ENCODE measurements at regions not wholly inside any gene's neighbourhood (a gene's known extent, or its start where the extent isn't known, plus 50 kb on each side); places are given as distances from the start of the nearest gene placed in this dataset.

- CTCF ChIA-PET = interaction anchor here (0.7 to 3.2 kb wide), 3 partner anchors 9 to 79 kb away, joined by 3 to 51 read pairs (median 3); partner anchors contain the start of gene PPM1J
- H3K36me3 ChIP-seq (ENCODE audit: control insufficient read depth in 4 of 4, insufficient read depth in 4 of 4, low read length in 3 of 4) = no peaks in the 10 kb centered on the region
- no peak overlapping the region for H3K27ac ChIP-seq (ENCODE audit: insufficient read depth in 1 of 2, low read depth in 1 of 2, low read length in 2 of 2, poor library complexity in 1 of 2, severe bottlenecking in 2 of 2)
- no peaks in the 10 kb centered on the region for H3K9me3 ChIP-seq (ENCODE audit: control extremely low read depth in 1 of 5, control insufficient read depth in 4 of 5, insufficient read depth in 2 of 5, low read depth in 1 of 5, low read length in 4 of 5)
- no peak overlapping the region for H3K4me3 ChIP-seq (ENCODE audit: control insufficient read depth in 1 of 7, extremely low read depth in 1 of 7, insufficient read depth in 4 of 7, low read depth in 2 of 7, low read length in 6 of 7)
- no peaks in the 10 kb centered on the region for H3K27me3 ChIP-seq (replicated peaks in 2 of 5; ENCODE audit: control insufficient read depth in 4 of 5, insufficient read depth in 5 of 5, low read length in 4 of 5)
- H3K4me1 ChIP-seq (ENCODE audit: control extremely low read depth in 1 of 4, control insufficient read depth in 4 of 4, insufficient read depth in 4 of 4, low read length in 3 of 4) = no peaks in the 10 kb centered on the region
- DNase-seq = no peak
- 60% methylated on average over 1 of the region's 2 CpGs for WGBS (ENCODE audit: insufficient coverage)
- POLR2A ChIA-PET = no interaction called here
These were observed 82.1 kb upstream of the PPM1J start for GRCh38 chr1:112797224-112797623.

DNA sequence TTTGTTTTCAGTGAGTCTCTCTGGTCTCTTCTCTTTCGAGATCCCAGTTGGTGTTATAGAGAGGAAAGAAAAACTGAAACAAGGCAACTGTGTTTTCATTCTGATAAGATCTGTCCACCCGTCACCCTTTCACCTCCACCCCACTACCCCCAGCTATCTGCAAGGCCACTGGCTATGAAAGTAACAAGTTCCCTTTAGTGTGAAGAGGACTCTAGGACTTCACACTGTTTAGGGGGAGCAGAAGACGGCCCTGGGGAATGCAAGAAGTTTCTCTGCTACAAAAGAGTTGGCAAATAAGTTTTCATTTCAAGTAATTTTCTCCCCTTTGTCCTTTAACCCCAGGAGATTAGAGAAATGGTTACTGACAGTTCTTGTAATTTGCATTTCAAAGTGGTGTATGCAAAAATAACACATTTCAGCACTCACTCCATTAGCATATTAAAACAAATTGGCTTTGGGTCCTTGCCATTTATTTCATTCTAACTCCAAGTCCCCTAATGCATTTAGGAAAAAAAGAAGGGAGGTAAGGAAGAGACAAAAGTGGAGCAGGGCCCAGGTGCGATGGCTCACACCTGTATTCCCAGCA, 79.6 kb upstream of the PPM1J start:
- WGBS (ENCODE audit: insufficient coverage) = no CpG with 5 or more reads among the region's 4 CpGs
- Histone ChIP-seq H3K4me1 (ENCODE audit: control extremely low read depth in 1 of 4, control insufficient read depth in 4 of 4, insufficient read depth in 4 of 4, low read length in 3 of 4) (no peaks in the 10 kb centered on the region), H3K27ac (ENCODE audit: insufficient read depth in 1 of 2, low read depth in 1 of 2, low read length in 2 of 2, poor library complexity in 1 of 2, severe bottlenecking in 2 of 2) (no peak overlapping the region), H3K36me3 (ENCODE audit: control insufficient read depth in 4 of 4, insufficient read depth in 4 of 4, low read length in 3 of 4) (no peaks in the 10 kb centered on the region), H3K4me3 (ENCODE audit: control insufficient read depth in 1 of 7, extremely low read depth in 1 of 7, insufficient read depth in 4 of 7, low read depth in 2 of 7, low read length in 6 of 7) (no peak overlapping the region), H3K9me3 (ENCODE audit: control extremely low read depth in 1 of 5, control insufficient read depth in 4 of 5, insufficient read depth in 2 of 5, low read depth in 1 of 5, low read length in 4 of 5) (no peaks in the 10 kb centered on the region), H3K27me3 (replicated peaks in 2 of 5; ENCODE audit: control insufficient read depth in 4 of 5, insufficient read depth in 5 of 5, low read length in 4 of 5) (no peaks in the 10 kb centered on the region)
- CTCF ChIA-PET = interaction anchor here (0.5 to 1.2 kb wide), 2 partner anchors 9 to 1492 kb away, joined by 3 to 4 read pairs; no protein-coding TSS in a partner anchor
- POLR2A ChIA-PET = no interaction called here
- no peak for DNase-seq

DNA sequence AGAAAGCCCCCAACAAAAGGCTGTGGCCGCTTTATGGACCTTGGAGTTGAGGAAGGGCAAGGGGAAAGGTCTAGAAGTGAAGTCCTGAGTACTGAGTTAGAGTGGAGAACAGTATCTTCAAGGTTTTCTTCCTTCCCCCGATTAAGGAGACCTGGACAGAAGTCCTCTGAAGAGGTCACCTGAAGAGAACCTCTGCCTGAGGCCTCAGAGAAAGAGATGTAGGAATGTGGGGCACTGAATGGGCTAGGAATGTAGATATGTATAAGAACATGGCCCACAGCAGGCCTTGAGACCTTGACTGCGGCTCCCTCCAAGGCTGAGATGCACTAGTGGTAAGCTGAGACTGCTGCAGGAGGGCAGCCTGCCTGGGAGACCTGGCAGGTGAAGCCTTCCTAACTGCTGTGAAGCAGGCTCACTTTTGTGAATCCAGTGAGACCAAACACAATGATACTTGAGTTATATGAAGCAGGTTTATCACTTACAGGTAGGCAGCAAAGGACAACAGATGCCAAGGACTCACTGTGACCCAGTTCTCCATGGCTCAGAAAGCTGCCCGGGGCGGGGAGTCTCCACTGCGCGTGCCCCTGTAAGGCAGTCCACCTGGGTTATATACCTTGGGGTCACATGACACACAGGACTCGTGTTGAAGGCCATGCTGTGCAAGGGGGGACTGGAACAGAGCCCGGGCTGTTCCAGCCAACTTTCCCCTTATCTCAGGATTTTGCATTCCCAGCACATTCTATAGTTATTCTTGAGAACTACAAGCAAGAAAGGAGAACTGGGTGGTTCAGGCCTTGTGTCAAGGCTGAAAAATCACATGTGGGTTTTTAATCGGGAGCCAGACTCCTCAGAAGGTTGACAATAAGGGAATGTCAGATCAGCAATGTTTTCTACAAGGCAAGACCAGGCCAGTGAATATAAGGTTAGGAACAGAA, 78.8 kb upstream of the PPM1J start:
- no peak overlapping the region for H3K4me3 ChIP-seq (ENCODE audit: control insufficient read depth in 1 of 7, extremely low read depth in 1 of 7, insufficient read depth in 4 of 7, low read depth in 2 of 7, low read length in 6 of 7)
- H3K27me3 ChIP-seq (replicated peaks in 2 of 5; ENCODE audit: control insufficient read depth in 4 of 5, insufficient read depth in 5 of 5, low read length in 4 of 5) = no peaks in the 10 kb centered on the region
- no peaks in the 10 kb centered on the region for H3K9me3 ChIP-seq (ENCODE audit: control extremely low read depth in 1 of 5, control insufficient read depth in 4 of 5, insufficient read depth in 2 of 5, low read depth in 1 of 5, low read length in 4 of 5)
- H3K27ac ChIP-seq (ENCODE audit: insufficient read depth in 1 of 2, low read depth in 1 of 2, low read length in 2 of 2, poor library complexity in 1 of 2, severe bottlenecking in 2 of 2) = no peak overlapping the region
- DNase-seq = no peak
- ChIA-PET CTCF (interaction anchor here (1.2 kb wide), 1 partner anchor 77 kb away, joined by 3 read pairs; no protein-coding TSS in a partner anchor), POLR2A (no interaction called here)
- H3K4me1 ChIP-seq (ENCODE audit: control extremely low read depth in 1 of 4, control insufficient read depth in 4 of 4, insufficient read depth in 4 of 4, low read length in 3 of 4) = no peaks in the 10 kb centered on the region
- no peaks in the 10 kb centered on the region for H3K36me3 ChIP-seq (ENCODE audit: control insufficient read depth in 4 of 4, insufficient read depth in 4 of 4, low read length in 3 of 4)
- WGBS (ENCODE audit: insufficient coverage) = 99% methylated on average over 7 of the region's 10 CpGs

DNA sequence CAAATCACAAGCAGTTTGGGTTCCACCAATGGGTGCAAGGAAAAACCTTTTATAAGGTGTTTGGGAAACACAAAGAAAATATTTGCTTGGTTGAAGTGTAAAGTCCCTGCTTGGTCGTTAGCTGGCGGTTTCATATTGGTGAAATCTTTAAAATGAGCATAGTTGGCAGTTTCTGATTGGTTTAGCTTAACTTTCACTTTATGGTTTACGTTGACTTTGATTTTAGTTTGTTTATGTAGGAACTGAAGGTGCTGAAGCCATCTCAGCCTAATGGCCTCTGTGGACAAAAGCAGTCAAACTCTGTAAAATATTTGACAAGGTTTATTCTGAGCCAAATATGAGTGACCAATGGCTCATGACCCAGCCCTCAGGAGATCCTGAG, 76.6 kb upstream of the PPM1J start:
- WGBS (ENCODE audit: insufficient coverage) = 93% methylated on average over 3 of the region's 3 CpGs
- Histone ChIP-seq H3K27me3 (replicated peaks in 2 of 5; ENCODE audit: control insufficient read depth in 4 of 5, insufficient read depth in 5 of 5, low read length in 4 of 5) (no peaks in the 10 kb centered on the region), H3K4me3 (ENCODE audit: control insufficient read depth in 1 of 7, extremely low read depth in 1 of 7, insufficient read depth in 4 of 7, low read depth in 2 of 7, low read length in 6 of 7) (no peak overlapping the region), H3K4me1 (ENCODE audit: control extremely low read depth in 1 of 4, control insufficient read depth in 4 of 4, insufficient read depth in 4 of 4, low read length in 3 of 4) (no peaks in the 10 kb centered on the region), H3K9me3 (ENCODE audit: control extremely low read depth in 1 of 5, control insufficient read depth in 4 of 5, insufficient read depth in 2 of 5, low read depth in 1 of 5, low read length in 4 of 5) (no peaks in the 10 kb centered on the region), H3K36me3 (ENCODE audit: control insufficient read depth in 4 of 4, insufficient read depth in 4 of 4, low read length in 3 of 4) (no peaks in the 10 kb centered on the region), H3K27ac (ENCODE audit: insufficient read depth in 1 of 2, low read depth in 1 of 2, low read length in 2 of 2, poor library complexity in 1 of 2, severe bottlenecking in 2 of 2) (no peak overlapping the region)
- CTCF ChIA-PET = no interaction called here
- POLR2A ChIA-PET = no interaction called here
- no peak for DNase-seq

DNA sequence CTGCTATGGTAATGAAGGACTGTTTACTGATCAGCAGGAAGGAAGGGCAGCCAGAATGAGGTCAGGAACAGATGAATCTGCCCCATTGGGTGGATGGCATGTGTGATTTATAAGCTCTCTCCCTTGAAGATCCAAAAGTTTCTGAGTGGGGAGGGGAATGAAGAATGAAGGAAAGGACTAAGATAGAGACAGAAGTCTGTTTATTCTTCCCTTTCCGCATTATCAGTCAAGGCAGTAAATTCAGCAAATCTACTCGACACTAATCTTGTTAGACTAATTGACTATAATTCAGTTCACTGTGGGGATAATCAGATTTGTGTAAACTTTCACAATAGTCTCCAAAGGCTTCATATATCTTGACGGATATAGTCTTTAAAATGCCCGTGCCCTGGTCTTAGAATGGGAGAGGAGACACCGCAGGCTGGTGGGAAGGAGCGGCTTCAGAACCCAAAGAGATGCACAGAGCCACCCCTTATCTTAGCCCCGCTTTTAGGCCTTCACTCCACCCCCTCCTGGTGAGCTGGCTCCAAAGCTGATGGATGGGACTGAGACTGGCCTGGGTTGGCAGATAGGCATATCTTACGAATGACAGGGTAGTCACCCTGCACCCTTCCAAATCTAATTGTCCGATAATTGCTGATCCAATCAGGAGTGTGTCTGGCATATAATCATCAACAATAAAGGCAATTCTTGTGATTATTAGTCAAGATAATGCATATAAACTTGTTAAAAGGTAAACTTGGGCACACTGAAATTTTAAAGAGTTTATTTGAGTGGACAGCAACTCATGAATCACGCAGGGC, 76.0 kb upstream of the PPM1J start:
- no peaks in the 10 kb centered on the region for H3K36me3 ChIP-seq (ENCODE audit: control insufficient read depth in 4 of 4, insufficient read depth in 4 of 4, low read length in 3 of 4)
- no peak for DNase-seq
- no peaks in the 10 kb centered on the region for H3K4me1 ChIP-seq (ENCODE audit: control extremely low read depth in 1 of 4, control insufficient read depth in 4 of 4, insufficient read depth in 4 of 4, low read length in 3 of 4)
- CTCF ChIA-PET = interaction anchor here (0.9 to 1.3 kb wide), 4 partner anchors 10 to 75 kb away, joined by 3 to 5 read pairs (median 3); no protein-coding TSS in a partner anchor
- 94% methylated on average over 6 of the region's 10 CpGs for WGBS (ENCODE audit: insufficient coverage)
- POLR2A ChIA-PET = no interaction called here
- no peak overlapping the region for H3K27ac ChIP-seq (ENCODE audit: insufficient read depth in 1 of 2, low read depth in 1 of 2, low read length in 2 of 2, poor library complexity in 1 of 2, severe bottlenecking in 2 of 2)
- no peaks in the 10 kb centered on the region for H3K9me3 ChIP-seq (ENCODE audit: control extremely low read depth in 1 of 5, control insufficient read depth in 4 of 5, insufficient read depth in 2 of 5, low read depth in 1 of 5, low read length in 4 of 5)
- H3K27me3 ChIP-seq (replicated peaks in 2 of 5; ENCODE audit: control insufficient read depth in 4 of 5, insufficient read depth in 5 of 5, low read length in 4 of 5) = no peaks in the 10 kb centered on the region
- H3K4me3 ChIP-seq (ENCODE audit: control insufficient read depth in 1 of 7, extremely low read depth in 1 of 7, insufficient read depth in 4 of 7, low read depth in 2 of 7, low read length in 6 of 7) = no peak overlapping the region

- ChIA-PET CTCF (interaction anchor here (1.3 kb wide), 1 partner anchor 10 kb away, joined by 3 read pairs; no protein-coding TSS in a partner anchor), POLR2A (interaction anchor here (0.6 kb wide), 1 partner anchor 923 kb away, joined by 3 read pairs; no protein-coding TSS in a partner anchor)
- Histone ChIP-seq H3K36me3 (ENCODE audit: control insufficient read depth in 4 of 4, insufficient read depth in 4 of 4, low read length in 3 of 4) (no peaks in the 10 kb centered on the region), H3K4me3 (ENCODE audit: control insufficient read depth in 1 of 7, extremely low read depth in 1 of 7, insufficient read depth in 4 of 7, low read depth in 2 of 7, low read length in 6 of 7) (no peak overlapping the region), H3K27ac (ENCODE audit: insufficient read depth in 1 of 2, low read depth in 1 of 2, low read length in 2 of 2, poor library complexity in 1 of 2, severe bottlenecking in 2 of 2) (no peak overlapping the region), H3K4me1 (ENCODE audit: control extremely low read depth in 1 of 4, control insufficient read depth in 4 of 4, insufficient read depth in 4 of 4, low read length in 3 of 4) (no peaks in the 10 kb centered on the region), H3K27me3 (replicated peaks in 2 of 5; ENCODE audit: control insufficient read depth in 4 of 5, insufficient read depth in 5 of 5, low read length in 4 of 5) (no peaks in the 10 kb centered on the region), H3K9me3 (ENCODE audit: control extremely low read depth in 1 of 5, control insufficient read depth in 4 of 5, insufficient read depth in 2 of 5, low read depth in 1 of 5, low read length in 4 of 5) (no peaks in the 10 kb centered on the region)
- DNase-seq = no peak
These were observed 73.4 kb upstream of the PPM1J start for GRCh38 chr1:112788561-112788960.
